Retinal pigment epithelial cell (primary cell): ENCODE measurements at regions not wholly inside any gene's neighbourhood (a gene's known extent, or its start where the extent isn't known, plus 50 kb on each side); places are given as distances from the start of the nearest gene placed in this dataset.
"Not testable (repeated sequence)": the region's sequence is repeated elsewhere in the genome, so short reads cannot be mapped to it uniquely, and the experiment has no call there.

Experiments
- DNase-seq: peaks from one replicate; pipeline ENCODE4 v3.0.0-alpha.2; 2010; ENCODE audit warnings: low read depth
- H3K4me3 ChIP-seq: 2 replicates; pipeline ENCODE4 v1.5.1; 2011; ENCODE audit warnings: mild to moderate bottlenecking, low read length, control low read depth, moderate library complexity
- TF ChIP-seq, protein P1 (sequence below): conservative IDR thresholded peaks from 2 replicates; pipeline ENCODE4 v1.5.1; 2011; ENCODE audit warnings: low read depth, low read length, control low read depth, inconsistent platforms

DNA sequence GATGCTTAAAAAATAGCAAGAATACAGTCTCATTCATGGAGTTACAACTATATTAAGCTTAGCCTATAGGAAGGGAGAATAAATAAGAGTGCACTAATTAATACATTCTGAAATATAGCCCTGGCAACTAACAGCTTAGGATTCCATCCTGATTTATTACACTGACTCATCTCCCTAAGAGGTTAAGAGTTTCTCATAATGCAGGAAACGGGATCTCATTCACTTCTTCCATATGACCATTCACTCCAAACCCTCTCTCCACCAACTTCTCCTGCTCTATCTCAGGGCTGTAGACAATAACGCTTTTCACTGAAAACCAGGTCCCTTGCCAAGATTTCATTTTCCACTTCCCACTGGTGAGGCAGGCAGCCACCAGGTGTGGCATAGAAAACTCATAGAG, 168.5 kb upstream of the PLD5 start:
- no peak for DNase-seq
- no peak overlapping the region for H3K4me3 ChIP-seq
- TF ChIP-seq, protein P1, sequence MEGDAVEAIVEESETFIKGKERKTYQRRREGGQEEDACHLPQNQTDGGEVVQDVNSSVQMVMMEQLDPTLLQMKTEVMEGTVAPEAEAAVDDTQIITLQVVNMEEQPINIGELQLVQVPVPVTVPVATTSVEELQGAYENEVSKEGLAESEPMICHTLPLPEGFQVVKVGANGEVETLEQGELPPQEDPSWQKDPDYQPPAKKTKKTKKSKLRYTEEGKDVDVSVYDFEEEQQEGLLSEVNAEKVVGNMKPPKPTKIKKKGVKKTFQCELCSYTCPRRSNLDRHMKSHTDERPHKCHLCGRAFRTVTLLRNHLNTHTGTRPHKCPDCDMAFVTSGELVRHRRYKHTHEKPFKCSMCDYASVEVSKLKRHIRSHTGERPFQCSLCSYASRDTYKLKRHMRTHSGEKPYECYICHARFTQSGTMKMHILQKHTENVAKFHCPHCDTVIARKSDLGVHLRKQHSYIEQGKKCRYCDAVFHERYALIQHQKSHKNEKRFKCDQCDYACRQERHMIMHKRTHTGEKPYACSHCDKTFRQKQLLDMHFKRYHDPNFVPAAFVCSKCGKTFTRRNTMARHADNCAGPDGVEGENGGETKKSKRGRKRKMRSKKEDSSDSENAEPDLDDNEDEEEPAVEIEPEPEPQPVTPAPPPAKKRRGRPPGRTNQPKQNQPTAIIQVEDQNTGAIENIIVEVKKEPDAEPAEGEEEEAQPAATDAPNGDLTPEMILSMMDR: no peak

DNA sequence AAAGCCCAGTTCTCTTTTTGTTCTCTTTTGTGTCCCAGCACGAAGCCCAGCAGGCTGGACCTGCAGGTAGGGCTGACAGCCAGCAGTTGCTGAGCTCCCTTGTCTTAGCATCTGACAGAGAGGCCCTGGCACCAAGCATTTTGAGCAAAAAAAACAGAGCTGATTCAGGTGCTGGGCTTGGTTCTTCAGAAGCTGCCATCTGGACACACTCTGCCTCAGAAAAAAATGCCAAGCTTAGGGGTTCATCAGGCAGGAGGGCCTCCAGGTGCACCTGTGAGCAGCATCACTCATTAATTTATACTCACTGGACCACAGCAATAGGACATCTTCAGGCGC, 167.1 kb upstream of the PLD5 start:
- no peak for DNase-seq
- no peak overlapping the region for H3K4me3 ChIP-seq
- TF ChIP-seq, protein P1: no peak

DNA sequence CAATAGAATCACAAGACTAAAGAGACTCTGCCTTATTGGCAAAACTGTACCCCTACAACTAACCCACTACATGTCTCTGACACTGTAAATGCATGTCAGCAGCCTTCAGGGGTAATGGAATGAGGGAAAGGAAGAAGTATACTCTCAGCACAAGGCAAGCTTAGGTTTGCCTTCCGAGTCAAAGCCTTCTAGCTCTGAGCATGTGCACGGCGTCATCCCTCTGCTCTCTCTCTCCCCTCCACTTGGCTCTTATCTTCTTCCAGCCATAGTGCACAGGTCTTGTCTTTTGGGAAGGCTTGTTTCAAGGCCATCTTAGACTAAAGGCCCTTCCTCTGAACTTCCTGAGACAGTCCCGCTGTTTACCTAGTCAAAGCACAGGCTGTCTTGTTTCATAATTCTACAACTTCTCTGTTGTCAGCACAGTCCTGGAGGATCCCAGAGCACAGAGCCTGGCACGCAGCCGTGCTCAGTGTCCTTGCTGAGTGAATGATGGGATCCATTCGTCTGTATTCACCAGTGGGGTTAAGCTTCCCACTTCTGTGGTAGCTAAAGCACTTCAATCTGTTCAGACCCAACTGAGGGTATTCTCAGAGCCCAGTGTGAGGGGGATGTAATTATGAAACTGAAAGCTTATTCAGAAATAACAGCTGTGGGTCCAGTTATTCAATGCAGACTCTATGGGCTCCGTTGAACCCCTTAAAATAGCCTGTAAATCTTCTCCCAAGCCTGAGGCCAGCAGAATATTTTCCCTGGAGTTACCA, 166.5 kb upstream of the PLD5 start:
- DNase-seq: no peak
- TF ChIP-seq, protein P1: no peak

DNA sequence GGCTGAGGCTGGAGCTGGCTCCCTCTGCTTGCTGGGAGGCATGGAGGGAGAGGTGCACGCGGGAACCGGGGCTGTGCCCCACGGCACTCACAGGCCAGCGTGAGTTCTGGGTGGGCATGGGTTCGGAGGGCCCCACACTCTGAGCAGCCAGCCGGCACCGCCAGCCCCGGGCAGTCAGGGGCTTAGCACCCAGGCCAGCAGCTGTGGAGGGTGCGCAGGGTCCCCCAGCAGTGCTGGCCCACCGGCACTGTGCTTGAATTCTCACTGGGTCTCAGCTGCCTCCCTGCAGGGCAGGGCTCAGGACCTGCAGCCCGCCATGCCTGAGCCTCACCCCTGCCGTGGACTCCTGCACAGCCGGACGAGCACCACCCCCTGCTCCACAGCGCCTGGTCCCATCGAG, 164.9 kb upstream of the PLD5 start:
- DNase-seq: no peak
- no peak overlapping the region for H3K4me3 ChIP-seq
- TF ChIP-seq, protein P1: no peak

More for the DNA sequence above, 166.5 kb upstream of the PLD5 start:
- H3K4me3 ChIP-seq: no peak overlapping the region

DNA sequence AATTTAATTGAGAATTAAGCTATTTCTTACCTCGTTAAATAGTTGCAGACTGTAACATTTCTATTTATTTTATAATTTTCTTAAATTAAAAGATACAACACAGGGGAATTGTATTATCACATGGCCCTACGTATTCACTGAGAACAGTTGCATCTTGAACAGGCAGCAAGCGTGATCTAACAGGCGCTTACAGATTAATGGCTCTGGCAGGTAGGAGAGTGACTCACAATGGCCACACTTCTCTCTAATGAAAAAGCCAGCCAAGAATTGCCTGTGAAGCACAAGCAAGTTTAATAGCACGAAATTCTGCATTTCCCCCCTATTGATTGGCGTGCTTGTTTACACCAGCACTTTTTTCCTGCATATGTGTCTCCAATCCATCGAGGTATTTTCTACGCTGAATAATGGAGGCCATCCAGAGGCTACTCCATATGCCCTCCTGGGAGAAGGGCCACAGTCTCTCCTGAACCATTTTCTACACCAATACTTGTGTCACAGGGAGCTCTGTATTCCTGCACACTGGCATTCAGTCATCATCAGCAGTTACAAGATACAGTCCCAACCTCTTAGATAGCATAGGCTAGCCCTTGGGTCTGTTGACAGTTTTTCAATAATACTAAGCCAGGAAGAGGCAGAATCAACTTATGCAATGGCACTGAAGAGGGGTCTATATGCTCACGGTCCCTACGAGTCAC, 150.6 kb upstream of the PLD5 start:
- no peak for DNase-seq
- TF ChIP-seq, protein P1: no peak

DNA sequence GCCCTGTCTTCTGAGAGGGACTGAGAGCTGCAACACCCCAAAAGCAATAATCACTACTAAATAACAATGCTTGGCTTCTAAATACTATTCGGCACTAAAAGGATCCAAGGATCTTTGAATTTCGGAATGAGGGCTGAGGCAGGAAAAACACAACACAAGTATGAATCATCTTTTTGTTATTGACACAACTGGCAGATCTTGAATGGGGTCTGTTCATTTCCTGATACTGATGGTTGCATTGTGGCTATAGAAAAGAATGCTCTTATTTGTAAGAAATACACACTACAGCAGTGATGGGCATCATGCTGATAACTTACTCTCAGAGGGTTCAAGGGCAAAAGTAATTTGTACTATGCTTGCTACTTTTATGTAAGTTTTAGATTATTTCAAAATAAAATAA, 149.2 kb upstream of the PLD5 start:
- DNase-seq: no peak
- TF ChIP-seq, protein P1: no peak

More for the DNA sequence above, 150.6 kb upstream of the PLD5 start:
- H3K4me3 ChIP-seq: no peak overlapping the region

DNA sequence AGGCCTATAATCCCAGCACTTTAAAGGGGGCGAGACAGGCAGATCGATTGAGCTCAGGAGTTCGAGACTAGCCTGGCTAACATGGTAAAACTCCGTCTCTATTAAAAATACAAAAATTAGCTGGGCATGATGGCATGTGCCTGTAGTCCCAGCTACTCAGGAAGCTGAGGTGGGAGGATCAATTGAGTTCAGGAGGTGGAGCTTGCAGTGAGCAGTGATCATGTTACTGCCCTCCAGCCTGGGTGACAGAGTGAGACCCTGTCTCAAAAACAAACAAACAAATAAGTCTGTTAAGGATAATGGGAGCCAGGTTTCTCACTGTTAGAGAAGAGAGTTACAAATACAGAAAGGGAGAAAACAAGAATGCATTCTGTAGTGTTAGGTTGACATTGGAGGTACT, 148.7 kb upstream of the PLD5 start:
- not testable (repeated sequence) for DNase-seq, H3K4me3 ChIP-seq

More for the DNA sequence above, 149.2 kb upstream of the PLD5 start:
- no peak overlapping the region for H3K4me3 ChIP-seq
